Neutrophil (primary cell): ENCODE measurements at regions not wholly inside any gene's neighbourhood (a gene's known extent, or its start where the extent isn't known, plus 50 kb on each side); places are given as distances from the start of the nearest gene placed in this dataset.
"Not testable (repeated sequence)": the region's sequence is repeated elsewhere in the genome, so short reads cannot be mapped to it uniquely, and the experiment has no call there.

Source experiments
- H3K27ac ChIP-seq: fragments of 200-600 bp; sonication (generic); 2 replicates; pipeline ENCODE4 v1.5.1; 2016; ENCODE audit warnings: mild to moderate bottlenecking, moderate library complexity
- H3K27me3 ChIP-seq: fragments of 200-600 bp; sonication (generic); 2 replicates; pipeline ENCODE4 v1.6.0; 2016; ENCODE audit warnings: mild to moderate bottlenecking
- H3K36me3 ChIP-seq: fragments of 200-600 bp; sonication (generic); 2 replicates; pipeline ENCODE4 v1.5.1; 2017
- H3K4me1 ChIP-seq, 2 experiments: fragments of 200-600 bp in 1 of 2; sonication (generic) in 1 of 2; 1 replicate in 1 of 2; 2 replicates in 1 of 2; pipeline versions ENCODE4 v1.5.1 to v1.6.1; 2013 to 2016; ENCODE audit warnings: low read depth in 1 of 2, low read length in 1 of 2, mild to moderate bottlenecking in 1 of 2, moderate library complexity in 1 of 2; ENCODE audit not compliant: control insufficient read depth in 1 of 2, insufficient read depth in 1 of 2
- H3K4me3 ChIP-seq, 2 experiments: fragments of 200-600 bp in 1 of 2; sonication (generic) in 1 of 2; 1 replicate in 1 of 2; 2 replicates in 1 of 2; pipeline ENCODE4 v1.5.1; 2013 to 2016; ENCODE audit warnings: low read depth in 1 of 2, low read length in 1 of 2, mild to moderate bottlenecking in 1 of 2, moderate library complexity in 1 of 2
- H3K9me3 ChIP-seq: fragments of 200-600 bp; sonication (generic); 2 replicates; pipeline ENCODE4 v1.5.1; 2016
- TF ChIP-seq, protein P1 (sequence below): fragments of 200-600 bp; sonication (generic); IDR thresholded peaks from 2 replicates; pipeline ENCODE4 v1.5.1; 2016; ENCODE audit warnings: antibody characterized with exemption

DNA sequence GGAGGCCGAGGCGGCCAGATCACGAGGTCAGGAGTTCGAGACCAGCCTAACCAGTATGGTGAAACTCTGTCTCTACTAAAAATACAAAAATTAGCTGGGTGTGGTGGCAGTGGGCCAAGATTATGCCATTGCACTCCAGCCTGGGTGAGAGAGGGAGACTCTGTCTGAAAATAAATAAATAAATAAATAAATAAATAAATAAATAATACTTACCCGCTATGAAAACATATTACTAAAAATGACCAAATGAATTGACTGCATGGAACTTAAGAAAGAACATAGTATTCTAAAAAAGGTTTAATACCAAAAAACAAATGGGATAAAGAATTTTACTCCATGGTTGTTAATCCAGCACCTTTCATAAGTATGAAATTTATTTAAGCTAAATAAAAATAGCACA lies 305.0 kb downstream of the GATA3 start:
- no peak overlapping the region for H3K27ac ChIP-seq
- no peaks in the 10 kb centered on the region for H3K36me3 ChIP-seq
- H3K4me1 ChIP-seq = no peaks in the 10 kb centered on the region
- H3K9me3 ChIP-seq = no peaks in the 10 kb centered on the region
- peaks cover 3% of the 10 kb centered on the region for H3K27me3 ChIP-seq
- no peak overlapping the region for H3K4me3 ChIP-seq
- TF ChIP-seq, protein P1, sequence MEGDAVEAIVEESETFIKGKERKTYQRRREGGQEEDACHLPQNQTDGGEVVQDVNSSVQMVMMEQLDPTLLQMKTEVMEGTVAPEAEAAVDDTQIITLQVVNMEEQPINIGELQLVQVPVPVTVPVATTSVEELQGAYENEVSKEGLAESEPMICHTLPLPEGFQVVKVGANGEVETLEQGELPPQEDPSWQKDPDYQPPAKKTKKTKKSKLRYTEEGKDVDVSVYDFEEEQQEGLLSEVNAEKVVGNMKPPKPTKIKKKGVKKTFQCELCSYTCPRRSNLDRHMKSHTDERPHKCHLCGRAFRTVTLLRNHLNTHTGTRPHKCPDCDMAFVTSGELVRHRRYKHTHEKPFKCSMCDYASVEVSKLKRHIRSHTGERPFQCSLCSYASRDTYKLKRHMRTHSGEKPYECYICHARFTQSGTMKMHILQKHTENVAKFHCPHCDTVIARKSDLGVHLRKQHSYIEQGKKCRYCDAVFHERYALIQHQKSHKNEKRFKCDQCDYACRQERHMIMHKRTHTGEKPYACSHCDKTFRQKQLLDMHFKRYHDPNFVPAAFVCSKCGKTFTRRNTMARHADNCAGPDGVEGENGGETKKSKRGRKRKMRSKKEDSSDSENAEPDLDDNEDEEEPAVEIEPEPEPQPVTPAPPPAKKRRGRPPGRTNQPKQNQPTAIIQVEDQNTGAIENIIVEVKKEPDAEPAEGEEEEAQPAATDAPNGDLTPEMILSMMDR = no peak

DNA sequence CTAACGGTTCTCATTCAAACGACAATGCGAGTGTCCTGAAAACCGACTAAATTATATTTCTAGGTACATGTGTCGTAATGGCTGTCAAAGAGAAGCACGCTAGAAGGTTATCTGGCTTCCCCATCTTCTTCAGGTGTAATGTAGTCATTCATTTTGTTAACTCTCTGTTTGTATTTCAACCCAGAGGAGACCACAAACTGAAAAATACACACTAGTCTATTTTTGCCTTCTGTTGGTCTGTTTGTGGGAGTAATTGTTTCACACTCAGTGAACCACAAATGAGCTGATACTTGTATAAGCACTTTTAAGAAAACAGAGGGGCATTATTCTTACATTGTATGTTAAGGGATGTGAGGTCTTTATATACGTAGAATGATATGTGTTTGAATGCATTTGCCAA lies 305.9 kb downstream of the GATA3 start:
- no peak overlapping the region for H3K4me3 ChIP-seq
- no peaks in the 10 kb centered on the region for H3K9me3 ChIP-seq
- no peak overlapping the region for H3K27ac ChIP-seq
- H3K36me3 ChIP-seq = no peaks in the 10 kb centered on the region
- no peaks in the 10 kb centered on the region for H3K4me1 ChIP-seq
- no peaks in the 10 kb centered on the region for H3K27me3 ChIP-seq
- TF ChIP-seq, protein P1 = no peak

DNA sequence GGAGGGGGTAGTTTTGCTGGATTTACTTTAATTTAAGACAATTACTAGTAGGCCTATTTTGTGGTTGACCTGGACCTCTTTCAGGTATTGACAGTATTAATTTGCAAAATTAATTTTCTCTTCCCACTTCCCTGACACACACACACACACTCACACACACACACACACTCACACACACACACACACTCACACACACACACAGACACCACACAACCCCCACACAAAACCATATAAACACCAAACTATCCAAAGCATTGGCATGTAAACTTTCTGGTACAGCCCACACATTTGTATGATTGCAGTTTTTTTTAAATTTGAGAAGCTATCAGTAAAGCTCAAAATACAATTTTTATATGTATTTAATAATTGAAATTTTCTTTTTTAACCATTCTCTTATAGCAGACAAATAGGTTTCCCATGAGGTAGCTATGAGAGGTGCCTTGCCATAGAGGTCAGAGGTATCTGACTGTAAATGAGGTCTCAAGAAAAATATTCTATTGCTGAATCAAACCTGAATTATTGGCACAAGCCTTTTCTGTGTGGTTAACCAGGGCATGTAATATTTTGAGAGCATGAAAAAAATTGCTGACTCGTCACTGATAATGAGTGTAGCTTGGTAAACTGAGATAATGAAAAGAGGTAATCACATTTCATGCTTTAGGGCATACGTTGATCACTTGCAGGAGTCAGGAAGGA lies 306.5 kb downstream of the GATA3 start:
- H3K4me1 ChIP-seq = no peaks in the 10 kb centered on the region
- TF ChIP-seq, protein P1 = no peak
- no peaks in the 10 kb centered on the region for H3K27me3 ChIP-seq
- no peaks in the 10 kb centered on the region for H3K9me3 ChIP-seq
- no peaks in the 10 kb centered on the region for H3K36me3 ChIP-seq
- H3K27ac ChIP-seq = no peak overlapping the region
- H3K4me3 ChIP-seq = no peak overlapping the region

DNA sequence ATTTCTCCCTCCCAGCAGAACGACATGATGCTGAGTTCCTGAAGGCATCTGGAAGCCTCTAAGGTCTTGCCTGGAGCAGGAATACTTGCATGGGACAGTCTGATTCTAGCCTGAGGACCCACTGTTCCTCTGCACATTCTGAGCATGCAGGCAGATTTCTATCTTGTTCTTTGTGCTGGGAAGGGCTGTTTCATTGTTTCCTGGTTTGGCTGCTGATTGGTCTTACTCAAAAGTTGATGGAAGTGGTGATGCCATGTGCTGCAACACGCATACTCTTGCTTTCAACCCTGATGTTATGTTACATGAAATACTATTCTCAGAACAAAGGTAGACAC lies 307.0 kb downstream of the GATA3 start:
- H3K27me3 ChIP-seq = no peaks in the 10 kb centered on the region
- H3K36me3 ChIP-seq = no peaks in the 10 kb centered on the region
- no peak overlapping the region for H3K4me3 ChIP-seq
- no peaks in the 10 kb centered on the region for H3K4me1 ChIP-seq
- TF ChIP-seq, protein P1 = no peak
- no peaks in the 10 kb centered on the region for H3K9me3 ChIP-seq
- no peak overlapping the region for H3K27ac ChIP-seq

DNA sequence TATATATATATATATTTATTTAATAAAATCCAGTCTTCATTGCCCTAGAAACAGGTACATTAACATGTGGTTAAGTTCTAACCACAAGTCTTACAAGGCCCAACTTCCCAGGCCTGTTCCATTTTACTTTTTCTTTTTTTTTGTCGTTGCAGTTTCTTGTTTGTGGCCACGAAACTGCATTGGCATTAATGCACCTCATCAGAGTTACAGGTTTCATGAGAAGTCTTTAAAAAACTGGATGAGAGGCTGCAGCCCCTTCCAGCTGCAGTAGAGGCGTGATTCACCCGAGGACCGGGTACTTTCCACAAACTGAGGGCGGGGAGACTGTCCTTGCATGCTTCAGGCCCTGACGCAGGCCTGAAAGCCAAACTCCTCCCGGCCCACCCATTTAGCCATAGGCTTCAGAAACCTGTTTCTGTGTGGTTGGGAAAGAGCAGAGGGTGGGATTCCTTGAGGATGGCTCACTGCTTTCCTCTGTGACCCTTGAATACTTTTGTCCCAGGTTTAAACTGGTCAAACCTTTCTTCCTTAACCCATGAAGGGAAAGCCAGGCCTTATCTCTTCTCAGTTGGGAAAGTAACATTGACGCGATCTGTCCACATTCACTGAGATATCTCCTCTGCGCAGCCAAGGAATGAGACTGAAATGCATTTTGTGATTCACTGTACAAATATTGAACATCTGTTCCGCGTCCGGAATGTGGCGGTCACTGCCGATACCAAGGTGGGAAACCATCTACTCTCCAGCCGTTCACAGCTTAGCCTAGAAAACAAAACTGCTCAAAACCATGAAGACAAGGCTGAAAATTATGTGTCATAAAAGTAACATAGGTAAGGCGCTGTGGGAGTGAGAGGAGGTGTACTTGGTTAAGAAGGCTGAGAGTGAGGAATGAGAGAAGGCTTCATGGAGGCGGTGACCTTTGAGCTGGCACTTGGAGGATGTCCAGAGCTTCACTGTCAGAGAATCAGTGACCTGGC lies 311.7 kb downstream of the GATA3 start:
- no peaks in the 10 kb centered on the region for H3K27me3 ChIP-seq
- H3K9me3 ChIP-seq = no peaks in the 10 kb centered on the region
- no peaks in the 10 kb centered on the region for H3K4me1 ChIP-seq
- no peak overlapping the region for H3K4me3 ChIP-seq
- H3K36me3 ChIP-seq = no peaks in the 10 kb centered on the region
- no peak overlapping the region for H3K27ac ChIP-seq
- TF ChIP-seq, protein P1 = no peak

DNA sequence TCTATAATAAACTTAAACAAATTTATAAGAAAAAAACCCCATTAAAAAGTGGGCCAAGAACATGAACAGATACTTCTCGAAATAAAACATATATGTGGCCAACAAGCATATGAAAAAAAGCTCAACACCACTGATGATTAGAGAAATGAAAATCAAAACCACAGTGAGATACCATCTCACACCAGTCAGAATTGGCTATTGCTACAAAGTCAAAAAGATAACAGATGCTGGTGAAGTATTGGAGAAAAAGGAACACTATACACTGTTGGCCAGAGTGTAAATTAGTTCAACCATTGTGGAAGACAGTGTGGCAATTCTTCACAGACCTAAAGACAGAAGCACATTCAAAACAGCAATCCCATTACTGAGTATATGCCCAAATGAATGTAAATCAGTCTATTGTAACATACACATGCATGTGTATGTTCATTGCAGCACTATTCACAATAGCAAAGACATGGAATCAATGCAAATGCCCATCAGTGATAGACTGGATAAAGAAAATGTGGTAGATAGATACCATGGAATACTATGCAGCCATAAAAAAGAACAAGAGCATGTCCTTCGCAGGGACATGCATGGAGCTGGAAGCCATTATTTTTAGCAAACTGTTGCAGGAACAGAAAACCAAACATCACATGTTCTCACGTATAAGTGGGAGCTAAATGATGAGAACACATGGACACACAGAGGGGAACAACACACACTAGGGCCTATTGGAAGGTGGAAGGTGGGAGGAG lies 313.4 kb downstream of the GATA3 start:
- H3K27ac ChIP-seq, H3K36me3 ChIP-seq, H3K27me3 ChIP-seq, H3K4me1 ChIP-seq, H3K4me3 ChIP-seq, H3K9me3 ChIP-seq: not testable (repeated sequence)
